ENCODE measurements at regions not wholly inside any gene's neighbourhood (a gene's known extent, or its start where the extent isn't known, plus 50 kb on each side); places are given as distances from the start of the nearest gene placed in this dataset.

DNA sequence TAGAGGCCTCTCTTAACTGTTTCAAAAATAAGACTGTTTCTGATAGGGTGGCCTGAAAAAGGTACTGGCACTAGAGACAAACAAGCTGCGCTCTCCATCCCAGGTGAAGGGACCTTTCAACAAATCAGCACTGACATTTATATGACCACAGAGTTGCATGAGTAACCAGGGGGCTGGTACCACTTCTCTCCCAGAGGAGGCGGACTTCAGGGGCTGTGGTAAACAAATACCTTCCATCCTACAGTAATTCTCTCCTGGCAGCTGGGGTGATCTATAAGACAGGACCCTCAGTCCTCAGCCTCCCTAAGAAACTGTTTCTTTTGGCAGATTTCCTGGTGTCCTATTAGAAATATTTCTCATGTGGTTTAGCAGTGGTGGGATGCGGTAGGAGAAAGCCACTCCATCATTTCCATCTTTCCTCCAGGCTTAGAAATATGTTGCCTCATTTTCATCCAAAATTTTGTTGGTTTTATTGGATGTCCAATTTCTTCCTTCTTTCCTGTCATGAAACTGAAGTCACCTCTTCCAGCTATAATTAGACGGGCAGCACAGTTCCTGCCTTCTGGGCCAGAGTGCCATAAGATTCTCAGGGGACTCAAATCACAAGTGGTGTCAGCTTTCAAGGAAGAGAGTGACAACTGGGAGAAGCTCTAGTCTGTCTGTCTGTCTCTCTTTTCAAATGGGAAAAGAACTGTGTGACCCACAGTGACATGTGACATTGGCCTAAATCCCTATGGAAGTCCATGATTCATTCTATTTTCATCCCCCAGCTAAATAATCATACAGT is 96.4 kb downstream of the CYRIA start:
- Histone ChIP-seq H3K9ac (no peak overlapping the region), H3K4me2 (no peak overlapping the region), H3K79me2 (ENCODE audit: insufficient read depth) (no peaks in the 10 kb centered on the region), H2AFZ (ENCODE audit: low read depth) (no peak overlapping the region), H3K27ac (ENCODE audit: low read depth in 2 of 2, low read length in 1 of 2) (no peak overlapping the region), H3K9me2 (no peaks in the 10 kb centered on the region), H3K27me3 (ENCODE audit: insufficient read depth) (no peaks in the 10 kb centered on the region), H3K36me3 (replicated peaks in 1 of 2; ENCODE audit: control insufficient read depth in 1 of 2, insufficient read depth in 2 of 2, low read length in 1 of 2) (no peaks in the 10 kb centered on the region), H3F3A (replicated peaks; ENCODE audit: insufficient read depth) (no peaks in the 10 kb centered on the region), H3K9me3 (no peaks in the 10 kb centered on the region), H3K4me1 (ENCODE audit: control insufficient read depth in 1 of 2, insufficient read depth in 2 of 2, low read depth in 1 of 2, low read length in 1 of 2) (no peaks in the 10 kb centered on the region; a peak in 1 of 4 replicates), H4K20me1 (ENCODE audit: insufficient read depth) (no peaks in the 10 kb centered on the region), H3K4me3 (ENCODE audit: low read depth in 2 of 2, low read length in 1 of 2) (no peak overlapping the region)
- CTCF ChIA-PET = interaction anchor here (1.0 to 3.3 kb wide), 11 partner anchors 13 to 630 kb away, joined by 3 to 18 read pairs (median 6); no protein-coding TSS in a partner anchor
- TF ChIP-seq, protein P1, sequence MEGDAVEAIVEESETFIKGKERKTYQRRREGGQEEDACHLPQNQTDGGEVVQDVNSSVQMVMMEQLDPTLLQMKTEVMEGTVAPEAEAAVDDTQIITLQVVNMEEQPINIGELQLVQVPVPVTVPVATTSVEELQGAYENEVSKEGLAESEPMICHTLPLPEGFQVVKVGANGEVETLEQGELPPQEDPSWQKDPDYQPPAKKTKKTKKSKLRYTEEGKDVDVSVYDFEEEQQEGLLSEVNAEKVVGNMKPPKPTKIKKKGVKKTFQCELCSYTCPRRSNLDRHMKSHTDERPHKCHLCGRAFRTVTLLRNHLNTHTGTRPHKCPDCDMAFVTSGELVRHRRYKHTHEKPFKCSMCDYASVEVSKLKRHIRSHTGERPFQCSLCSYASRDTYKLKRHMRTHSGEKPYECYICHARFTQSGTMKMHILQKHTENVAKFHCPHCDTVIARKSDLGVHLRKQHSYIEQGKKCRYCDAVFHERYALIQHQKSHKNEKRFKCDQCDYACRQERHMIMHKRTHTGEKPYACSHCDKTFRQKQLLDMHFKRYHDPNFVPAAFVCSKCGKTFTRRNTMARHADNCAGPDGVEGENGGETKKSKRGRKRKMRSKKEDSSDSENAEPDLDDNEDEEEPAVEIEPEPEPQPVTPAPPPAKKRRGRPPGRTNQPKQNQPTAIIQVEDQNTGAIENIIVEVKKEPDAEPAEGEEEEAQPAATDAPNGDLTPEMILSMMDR (IDR thresholded peaks at IDR 0.05) = no peak
- TF ChIP-seq POLR2AphosphoS5 (IDR thresholded peaks at IDR 0.05; ENCODE audit: low read depth, low read length) (no peak), CHD2 (IDR thresholded peaks at IDR 0.05; ENCODE audit: low read length, partially characterized antibody) (no peak), SMC3 (IDR thresholded peaks at IDR 0.05; ENCODE audit: low read depth, low read length) (no peak), TAF1 (IDR thresholded peaks at IDR 0.05; ENCODE audit: borderline replicate concordance, low read depth, low read length) (no peak), RXRA (IDR thresholded peaks at IDR 0.05; ENCODE audit: borderline replicate concordance, low read depth) (no peak), SIN3A (IDR thresholded peaks at IDR 0.05; ENCODE audit: borderline replicate concordance, low read depth, low read length) (no peak), JUND (IDR thresholded peaks at IDR 0.05) (no peak), GABPA (IDR thresholded peaks at IDR 0.05; ENCODE audit: low read depth) (no peak), MEF2A (IDR thresholded peaks at IDR 0.05; ENCODE audit: borderline replicate concordance, low read depth) (no peak), FOXM1 (IDR thresholded peaks at IDR 0.05; ENCODE audit: low read depth) (no peak), NFIC (IDR thresholded peaks at IDR 0.05; ENCODE audit: borderline replicate concordance) (no peak), FOSL2 (IDR thresholded peaks at IDR 0.05; ENCODE audit: borderline replicate concordance, low read depth) (no peak), NRF1 (IDR thresholded peaks at IDR 0.05; ENCODE audit: low read depth, low read length) (no peak), ELF1 (IDR thresholded peaks at IDR 0.05) (no peak)
- TF ChIP-seq, protein P2, sequence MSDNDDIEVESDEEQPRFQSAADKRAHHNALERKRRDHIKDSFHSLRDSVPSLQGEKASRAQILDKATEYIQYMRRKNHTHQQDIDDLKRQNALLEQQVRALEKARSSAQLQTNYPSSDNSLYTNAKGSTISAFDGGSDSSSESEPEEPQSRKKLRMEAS (IDR thresholded peaks at IDR 0.05; ENCODE audit: low read depth) = no peak
- TF ChIP-seq, protein P3, sequence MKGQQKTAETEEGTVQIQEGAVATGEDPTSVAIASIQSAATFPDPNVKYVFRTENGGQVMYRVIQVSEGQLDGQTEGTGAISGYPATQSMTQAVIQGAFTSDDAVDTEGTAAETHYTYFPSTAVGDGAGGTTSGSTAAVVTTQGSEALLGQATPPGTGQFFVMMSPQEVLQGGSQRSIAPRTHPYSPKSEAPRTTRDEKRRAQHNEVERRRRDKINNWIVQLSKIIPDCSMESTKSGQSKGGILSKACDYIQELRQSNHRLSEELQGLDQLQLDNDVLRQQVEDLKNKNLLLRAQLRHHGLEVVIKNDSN (IDR thresholded peaks at IDR 0.05; ENCODE audit: borderline replicate concordance, low read depth) = no peak
- no peak for DNase-seq
- 43% methylated on average over 4 of the region's 4 CpGs for WGBS (ENCODE audit: low lambda C conversion rate)
- POLR2A ChIA-PET = no interaction called here
